B cell (primary cell): ENCODE measurements at regions not wholly inside any gene's neighbourhood (a gene's known extent, or its start where the extent isn't known, plus 50 kb on each side); places are given as distances from the start of the nearest gene placed in this dataset.

ENCODE experiments used
- ATAC-seq: fragments of 200-7000 bp; cut with Tn5 transposase; one replicate; pipeline ENCODE4 v1.10.0; 2021; ENCODE audit warnings: low read depth, mild to moderate bottlenecking, moderate number of reproducible peaks, moderate library complexity
- CTCF ChIA-PET: fragments of 350-600 bp; sonication (Branson Sonifier 250); formaldehyde crosslinking; loops from one replicate; lab custom pipeline; 2021; ENCODE audit warnings: antibody characterized with exemption, inconsistent platforms; lab: Charles Lee
- POLR2A ChIA-PET: fragments of 350-600 bp; sonication (Branson Sonifier 250); formaldehyde crosslinking; loops from one replicate; lab custom pipeline; 2021; ENCODE audit warnings: antibody characterized with exemption; lab: Charles Lee
- DNase-seq: peaks from one replicate; pipeline ENCODE4 v3.0.0; 2013
- H2AFZ ChIP-seq: 2 replicates; pipeline ENCODE4 v1.6.1; 2012; ENCODE audit warnings: mild to moderate bottlenecking, low read depth, low read length; ENCODE audit not compliant: insufficient read depth, poor library complexity, severe bottlenecking
- H3K27ac ChIP-seq, 2 donors: 1 replicate in 1 of 2; 2 replicates in 1 of 2; pipeline ENCODE4 v1.5.1; 2012 to 2013; ENCODE audit warnings: low read length in 2 of 2, mild to moderate bottlenecking in 2 of 2, moderate library complexity in 1 of 2
- H3K27me3 ChIP-seq, 4 experiments: fragments of 200-600 bp in 1 of 4; sonication (generic) in 1 of 4; replicated peaks in 1 of 4; 1 replicate in 2 of 4; 2 replicates in 2 of 4; pipeline versions ENCODE4 v1.6.1 to v1.7.0; 2013 to 2016; ENCODE audit warnings: low read length in 3 of 4, mild to moderate bottlenecking in 2 of 4, mixed read lengths in 1 of 4, moderate library complexity in 1 of 4; ENCODE audit not compliant: insufficient read depth in 4 of 4, control insufficient read depth in 3 of 4; ENCODE audit errors: control extremely low read depth in 1 of 4
- H3K36me3 ChIP-seq, 2 experiments: replicated peaks in 1 of 2; 1 replicate in 1 of 2; 2 replicates in 1 of 2; pipeline versions ENCODE4 v1.6.1 to v1.7.1; 2013; ENCODE audit warnings: low read length in 1 of 2; ENCODE audit not compliant: insufficient read depth in 2 of 2, control insufficient read depth in 1 of 2; ENCODE audit errors: control extremely low read depth in 1 of 2, extremely low read depth in 1 of 2
- H3K4me1 ChIP-seq, 2 donors: fragments of 200-600 bp in 1 of 2; sonication (generic) in 1 of 2; 1 replicate in 1 of 2; 2 replicates in 1 of 2; pipeline versions ENCODE4 v1.5.1 to v1.6.1; 2013 to 2017; ENCODE audit warnings: low read length in 2 of 2; ENCODE audit not compliant: control insufficient read depth in 2 of 2, insufficient read depth in 2 of 2
- H3K4me2 ChIP-seq: replicated peaks from 2 replicates; pipeline ENCODE3; 2012; ENCODE audit warnings: mild to moderate bottlenecking, low read depth, low read length; ENCODE audit not compliant: poor library complexity, severe bottlenecking
- H3K4me3 ChIP-seq, 5 experiments: fragments of 200-600 bp in 1 of 5; sonication (generic) in 1 of 5; 1 replicate in 3 of 5; 2 replicates in 2 of 5; pipeline versions ENCODE4 v1.5.1 to v1.7.0; 2011 to 2016; ENCODE audit warnings: low read length in 4 of 5, mild to moderate bottlenecking in 4 of 5, low read depth in 2 of 5, control low read depth in 1 of 5, moderate library complexity in 1 of 5; ENCODE audit not compliant: insufficient read depth in 1 of 5; ENCODE audit errors: control extremely low read depth in 1 of 5, extremely low read depth in 1 of 5
- H3K79me2 ChIP-seq: fragments of 200-600 bp; sonication (generic); one replicate; pipeline ENCODE4 v1.6.0; 2016; ENCODE audit warnings: low read length; ENCODE audit not compliant: control insufficient read depth, insufficient read depth
- H3K9ac ChIP-seq: fragments of 200-600 bp; sonication (generic); 2 replicates; pipeline ENCODE4 v1.6.1; 2017; ENCODE audit warnings: mild to moderate bottlenecking, low read length, moderate library complexity
- H3K9me3 ChIP-seq, 3 donors: one replicate each; pipeline versions ENCODE4 v1.6.1 to v1.7.1; 2013; ENCODE audit warnings: low read length in 2 of 3; ENCODE audit not compliant: control insufficient read depth in 2 of 3, insufficient read depth in 1 of 3; ENCODE audit errors: control extremely low read depth in 1 of 3
- H4K20me1 ChIP-seq: 2 replicates; pipeline ENCODE4 v1.6.0; 2012; ENCODE audit warnings: mild to moderate bottlenecking, low read length; ENCODE audit not compliant: insufficient read depth, control insufficient read depth, poor library complexity, severe bottlenecking
- H3K27ac Mint-ChIP-seq: one replicate; pipeline ENCODE4 v1.8.0; 2021; ENCODE audit warnings: mixed read lengths
- H3K27me3 Mint-ChIP-seq: one replicate; pipeline ENCODE4 v1.8.0; 2021; ENCODE audit warnings: mixed read lengths
- H3K4me1 Mint-ChIP-seq: one replicate; pipeline ENCODE4 v1.8.0; 2021; ENCODE audit warnings: mixed read lengths
- H3K4me3 Mint-ChIP-seq: one replicate; pipeline ENCODE4 v1.8.0; 2021; ENCODE audit warnings: mixed read lengths
- H3K9me3 Mint-ChIP-seq: one replicate; pipeline ENCODE4 v1.8.0; 2022; ENCODE audit warnings: mixed read lengths; ENCODE audit not compliant: insufficient read depth
- CTCF ChIP-seq: fragments of 200-600 bp; IDR thresholded peaks from one replicate; pipeline ENCODE4 v1.8.0; 2022; ENCODE audit warnings: antibody characterized with exemption, mild to moderate bottlenecking
- EZH2 ChIP-seq: IDR thresholded peaks from 2 replicates; pipeline ENCODE4 v1.6.1; 2012; ENCODE audit warnings: borderline replicate concordance, low read depth, mild to moderate bottlenecking, moderate library complexity, low read length; ENCODE audit not compliant: insufficient read depth, poor library complexity, severe bottlenecking
- WGBS: methylation state at CpG from one replicate; pipeline ENCODE4 v1.1.5; 2013; ENCODE audit warnings: missing lambda C conversion rate; ENCODE audit not compliant: insufficient coverage; 5-methylcytosine and 5-hydroxymethylcytosine counted together
- intact Hi-C: fragments of 100-400 bp; cut with micrococcal nuclease; formaldehyde crosslinking; loops from one replicate; pipeline ENCODE4 v1.10.0; 2022

DNA sequence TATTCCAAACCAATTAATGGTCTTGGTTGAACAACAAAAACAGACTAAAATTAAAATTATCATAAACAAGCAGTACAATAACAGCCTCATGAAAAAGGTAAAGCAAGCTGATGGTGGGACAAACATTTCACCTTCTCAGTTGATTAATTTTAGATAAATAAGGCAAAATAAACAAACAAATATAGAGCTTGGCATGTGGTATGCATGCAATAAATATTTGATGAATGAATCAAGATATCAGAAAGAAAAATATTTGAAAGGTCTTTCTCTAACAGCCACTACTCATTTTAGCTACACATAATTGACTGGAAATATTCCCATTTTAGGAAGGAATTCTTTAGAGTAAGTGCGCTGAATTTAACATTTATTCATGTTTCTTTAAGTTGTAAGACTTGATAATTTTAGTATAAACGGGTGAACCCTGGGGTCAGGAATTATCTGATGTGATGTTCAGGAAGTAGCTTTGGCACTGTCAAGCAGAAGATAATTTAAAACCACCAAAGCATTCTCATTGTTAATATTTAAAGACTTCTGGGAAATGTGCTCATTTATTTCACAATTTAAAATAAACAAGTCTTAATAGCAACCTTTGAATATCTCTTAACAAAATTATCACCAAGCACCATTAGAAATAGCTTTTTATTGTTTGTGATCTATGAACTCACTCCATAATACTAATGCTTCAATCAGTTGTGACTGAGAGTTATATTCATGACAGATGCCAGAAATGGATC lies 372.3 kb upstream of the TGFBR2 start:
- no peak overlapping the region for H3K4me3 Mint-ChIP-seq
- no peaks in the 10 kb centered on the region for H3K79me2 ChIP-seq
- no peak overlapping the region for H3K4me3 ChIP-seq
- H2AFZ ChIP-seq: no peak overlapping the region
- WGBS: no CpG with 5 or more reads among the region's 2 CpGs
- no peaks in the 10 kb centered on the region for H3K4me1 Mint-ChIP-seq
- intact Hi-C loops: no loop called here
- TF ChIP-seq CTCF (no peak), EZH2 (no peak)
- H3K4me1 ChIP-seq: no peaks in the 10 kb centered on the region
- H3K4me2 ChIP-seq: no peak overlapping the region
- H3K27me3 ChIP-seq: no peaks in the 10 kb centered on the region
- H3K9me3 ChIP-seq: no peaks in the 10 kb centered on the region
- H3K36me3 ChIP-seq: no peaks in the 10 kb centered on the region
- no peaks in the 10 kb centered on the region for H3K27me3 Mint-ChIP-seq
- ChIA-PET CTCF (interaction anchor here (1.3 kb wide), 1 partner anchor 35 kb away, joined by 3 read pairs; no protein-coding TSS in a partner anchor), POLR2A (no interaction called here)
- no peak overlapping the region for H3K27ac Mint-ChIP-seq
- H3K27ac ChIP-seq: no peak overlapping the region
- no peaks in the 10 kb centered on the region for H3K9me3 Mint-ChIP-seq
- ATAC-seq: no peak
- no peak overlapping the region for H3K9ac ChIP-seq
- H4K20me1 ChIP-seq: no peaks in the 10 kb centered on the region
- DNase-seq: no peak

DNA sequence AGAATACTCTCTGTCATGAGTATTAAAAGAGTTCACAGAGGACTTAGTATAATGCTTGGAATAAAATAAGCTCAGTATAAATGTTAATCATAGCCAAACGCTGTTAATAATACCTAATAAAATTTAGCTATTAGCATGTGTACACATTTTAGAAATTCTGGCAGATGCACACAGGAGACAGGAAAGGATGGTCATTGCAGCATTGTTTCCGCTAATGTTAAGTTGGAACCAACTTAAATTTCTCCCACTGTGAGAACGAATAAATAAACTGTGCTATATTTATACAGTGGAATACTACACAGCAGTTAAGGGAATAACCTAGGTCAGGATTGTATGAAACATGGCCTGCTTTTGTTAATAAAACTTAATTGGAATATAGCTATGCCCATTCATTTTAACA lies 370.4 kb upstream of the TGFBR2 start:
- Histone ChIP-seq H3K36me3 (no peaks in the 10 kb centered on the region), H3K27me3 (no peaks in the 10 kb centered on the region), H3K79me2 (no peaks in the 10 kb centered on the region), H3K9me3 (no peaks in the 10 kb centered on the region), H2AFZ (no peak overlapping the region), H4K20me1 (no peaks in the 10 kb centered on the region), H3K27ac (no peak overlapping the region), H3K4me2 (no peak overlapping the region), H3K9ac (no peak overlapping the region), H3K4me1 (no peaks in the 10 kb centered on the region), H3K4me3 (no peak overlapping the region)
- DNase-seq (no peak), ATAC-seq (no peak)
- WGBS: no CpG with 5 or more reads among the region's 3 CpGs
- no peaks in the 10 kb centered on the region for H3K4me1 Mint-ChIP-seq
- CTCF ChIA-PET: interaction anchor here (0.8 to 1.7 kb wide), 2 partner anchors 11 to 37 kb away, joined by 3 to 4 read pairs; no protein-coding TSS in a partner anchor
- no peaks in the 10 kb centered on the region for H3K27me3 Mint-ChIP-seq
- TF ChIP-seq EZH2: no peak
- no peak for TF ChIP-seq CTCF
- no peak overlapping the region for H3K27ac Mint-ChIP-seq
- no peak overlapping the region for H3K4me3 Mint-ChIP-seq
- POLR2A ChIA-PET: no interaction called here
- H3K9me3 Mint-ChIP-seq: no peaks in the 10 kb centered on the region
- intact Hi-C loops: no loop called here
